ENCODE measurements at regions not wholly inside any gene's neighbourhood (a gene's known extent, or its start where the extent isn't known, plus 50 kb on each side); places are given as distances from the start of the nearest gene placed in this dataset.

DNA sequence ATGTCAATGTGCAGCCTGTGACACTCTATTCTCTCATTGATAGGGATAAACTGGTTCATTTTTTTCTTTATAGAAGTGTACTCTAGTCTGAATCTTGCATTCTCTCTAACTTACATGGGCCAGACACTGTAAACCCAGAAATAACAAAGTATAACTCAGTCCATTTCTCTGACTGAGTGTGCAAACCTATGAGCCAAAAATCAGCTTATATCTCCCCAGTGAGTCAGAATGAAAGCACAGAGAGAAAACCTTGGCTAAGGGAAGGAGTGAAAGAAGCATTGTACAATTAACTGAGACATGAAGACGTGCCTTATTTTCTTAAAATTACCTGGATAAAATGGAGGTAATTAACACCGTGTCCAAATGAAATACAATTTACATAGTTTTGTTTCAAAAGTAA, 436.9 kb upstream of the IMPG1 start:
- TF ChIP-seq, protein P1, sequence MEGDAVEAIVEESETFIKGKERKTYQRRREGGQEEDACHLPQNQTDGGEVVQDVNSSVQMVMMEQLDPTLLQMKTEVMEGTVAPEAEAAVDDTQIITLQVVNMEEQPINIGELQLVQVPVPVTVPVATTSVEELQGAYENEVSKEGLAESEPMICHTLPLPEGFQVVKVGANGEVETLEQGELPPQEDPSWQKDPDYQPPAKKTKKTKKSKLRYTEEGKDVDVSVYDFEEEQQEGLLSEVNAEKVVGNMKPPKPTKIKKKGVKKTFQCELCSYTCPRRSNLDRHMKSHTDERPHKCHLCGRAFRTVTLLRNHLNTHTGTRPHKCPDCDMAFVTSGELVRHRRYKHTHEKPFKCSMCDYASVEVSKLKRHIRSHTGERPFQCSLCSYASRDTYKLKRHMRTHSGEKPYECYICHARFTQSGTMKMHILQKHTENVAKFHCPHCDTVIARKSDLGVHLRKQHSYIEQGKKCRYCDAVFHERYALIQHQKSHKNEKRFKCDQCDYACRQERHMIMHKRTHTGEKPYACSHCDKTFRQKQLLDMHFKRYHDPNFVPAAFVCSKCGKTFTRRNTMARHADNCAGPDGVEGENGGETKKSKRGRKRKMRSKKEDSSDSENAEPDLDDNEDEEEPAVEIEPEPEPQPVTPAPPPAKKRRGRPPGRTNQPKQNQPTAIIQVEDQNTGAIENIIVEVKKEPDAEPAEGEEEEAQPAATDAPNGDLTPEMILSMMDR (IDR thresholded peaks at IDR 0.05; ENCODE audit: borderline replicate concordance, extremely low read depth, low read length, poor library complexity, severe bottlenecking), result no peak
- no peak for TF ChIP-seq EZH2 (IDR thresholded peaks at IDR 0.05; ENCODE audit: borderline replicate concordance, low read depth, low read length, severe bottlenecking)

Measured in DND-41 (cell line).